ENCODE measurements at regions not wholly inside any gene's neighbourhood (a gene's known extent, or its start where the extent isn't known, plus 50 kb on each side); places are given as distances from the start of the nearest gene placed in this dataset.

DNA sequence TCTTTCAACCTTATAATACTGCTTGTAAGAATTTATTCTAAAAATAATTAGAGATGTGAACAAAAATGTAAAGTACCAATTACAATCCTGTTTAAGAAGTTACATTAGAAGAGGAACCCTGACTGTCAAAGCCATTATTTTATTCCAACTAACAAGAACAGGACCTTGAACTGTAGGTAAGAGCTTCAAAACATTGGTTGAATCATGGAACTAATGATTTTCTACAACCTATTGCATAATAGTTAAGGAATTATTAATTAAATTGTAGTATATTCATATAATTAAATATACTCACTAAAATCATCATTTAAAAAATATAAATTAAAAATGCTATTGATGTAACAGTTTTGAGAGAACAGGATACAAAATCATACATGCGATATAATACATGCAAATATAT, 649.4 kb upstream of the KIRREL3 start:
- TF ChIP-seq, protein P1, sequence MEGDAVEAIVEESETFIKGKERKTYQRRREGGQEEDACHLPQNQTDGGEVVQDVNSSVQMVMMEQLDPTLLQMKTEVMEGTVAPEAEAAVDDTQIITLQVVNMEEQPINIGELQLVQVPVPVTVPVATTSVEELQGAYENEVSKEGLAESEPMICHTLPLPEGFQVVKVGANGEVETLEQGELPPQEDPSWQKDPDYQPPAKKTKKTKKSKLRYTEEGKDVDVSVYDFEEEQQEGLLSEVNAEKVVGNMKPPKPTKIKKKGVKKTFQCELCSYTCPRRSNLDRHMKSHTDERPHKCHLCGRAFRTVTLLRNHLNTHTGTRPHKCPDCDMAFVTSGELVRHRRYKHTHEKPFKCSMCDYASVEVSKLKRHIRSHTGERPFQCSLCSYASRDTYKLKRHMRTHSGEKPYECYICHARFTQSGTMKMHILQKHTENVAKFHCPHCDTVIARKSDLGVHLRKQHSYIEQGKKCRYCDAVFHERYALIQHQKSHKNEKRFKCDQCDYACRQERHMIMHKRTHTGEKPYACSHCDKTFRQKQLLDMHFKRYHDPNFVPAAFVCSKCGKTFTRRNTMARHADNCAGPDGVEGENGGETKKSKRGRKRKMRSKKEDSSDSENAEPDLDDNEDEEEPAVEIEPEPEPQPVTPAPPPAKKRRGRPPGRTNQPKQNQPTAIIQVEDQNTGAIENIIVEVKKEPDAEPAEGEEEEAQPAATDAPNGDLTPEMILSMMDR (IDR thresholded peaks at IDR 0.05; ENCODE audit: low read depth, low read length): no peak
- no peak for TF ChIP-seq EZH2phosphoT487 (IDR thresholded peaks at IDR 0.05; ENCODE audit: low read depth)

All from OCI-LY3 (cell line).